ENCODE measurements at regions not wholly inside any gene's neighbourhood (a gene's known extent, or its start where the extent isn't known, plus 50 kb on each side); places are given as distances from the start of the nearest gene placed in this dataset.

DNA sequence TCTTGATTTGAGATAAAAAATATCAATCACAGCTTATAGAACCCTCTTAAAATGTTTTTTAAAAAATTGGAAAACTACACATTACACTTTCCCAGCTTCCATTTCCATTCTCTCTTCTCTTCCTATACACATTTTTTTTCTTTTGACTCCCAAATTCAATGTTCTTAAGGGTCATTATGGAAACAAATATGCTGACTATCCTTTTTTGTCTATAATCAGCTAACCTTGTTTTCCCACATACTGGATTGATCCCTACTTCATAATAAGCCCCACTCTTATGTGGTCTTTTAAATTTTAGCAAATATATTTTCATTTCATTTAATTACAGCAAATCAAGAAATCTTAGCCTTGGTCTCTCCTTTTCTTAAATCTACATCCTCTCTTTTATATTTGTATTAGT, 378.4 kb downstream of the MEI4 start:
- H3K9me3 ChIP-seq: no peaks in the 10 kb centered on the region
- no peak overlapping the region for H3K27ac ChIP-seq
- H3K4me1 ChIP-seq: no peaks in the 10 kb centered on the region
- H3K36me3 ChIP-seq: no peaks in the 10 kb centered on the region
- H3K27me3 ChIP-seq: no peaks in the 10 kb centered on the region
- DNase-seq: no peak
- no peak overlapping the region for H3K4me3 ChIP-seq
- TF ChIP-seq POLR2A (IDR thresholded peaks at IDR 0.05): no peak
- TF ChIP-seq, protein P1, sequence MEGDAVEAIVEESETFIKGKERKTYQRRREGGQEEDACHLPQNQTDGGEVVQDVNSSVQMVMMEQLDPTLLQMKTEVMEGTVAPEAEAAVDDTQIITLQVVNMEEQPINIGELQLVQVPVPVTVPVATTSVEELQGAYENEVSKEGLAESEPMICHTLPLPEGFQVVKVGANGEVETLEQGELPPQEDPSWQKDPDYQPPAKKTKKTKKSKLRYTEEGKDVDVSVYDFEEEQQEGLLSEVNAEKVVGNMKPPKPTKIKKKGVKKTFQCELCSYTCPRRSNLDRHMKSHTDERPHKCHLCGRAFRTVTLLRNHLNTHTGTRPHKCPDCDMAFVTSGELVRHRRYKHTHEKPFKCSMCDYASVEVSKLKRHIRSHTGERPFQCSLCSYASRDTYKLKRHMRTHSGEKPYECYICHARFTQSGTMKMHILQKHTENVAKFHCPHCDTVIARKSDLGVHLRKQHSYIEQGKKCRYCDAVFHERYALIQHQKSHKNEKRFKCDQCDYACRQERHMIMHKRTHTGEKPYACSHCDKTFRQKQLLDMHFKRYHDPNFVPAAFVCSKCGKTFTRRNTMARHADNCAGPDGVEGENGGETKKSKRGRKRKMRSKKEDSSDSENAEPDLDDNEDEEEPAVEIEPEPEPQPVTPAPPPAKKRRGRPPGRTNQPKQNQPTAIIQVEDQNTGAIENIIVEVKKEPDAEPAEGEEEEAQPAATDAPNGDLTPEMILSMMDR (IDR thresholded peaks at IDR 0.05): no peak

DNA sequence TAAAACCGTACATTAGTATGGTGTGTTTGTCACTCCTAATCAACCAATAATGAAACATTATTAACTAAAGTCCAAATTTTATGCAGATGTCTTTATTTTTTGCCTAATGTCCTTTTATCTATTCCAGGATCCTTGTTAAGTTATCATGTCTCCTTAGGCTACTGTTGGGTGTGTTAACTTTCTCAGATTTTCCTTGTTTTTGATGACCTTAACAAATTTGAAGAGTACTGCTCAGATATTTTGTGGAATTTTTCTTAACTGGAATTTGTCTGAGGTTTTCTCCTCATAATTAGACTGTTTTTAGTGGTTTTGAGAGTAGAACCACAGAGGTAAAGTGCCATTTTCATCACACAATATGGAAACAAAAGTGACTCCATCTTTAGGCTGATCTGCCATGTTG, 406.3 kb downstream of the MEI4 start:
- H3K36me3 ChIP-seq: no peaks in the 10 kb centered on the region
- H3K4me1 ChIP-seq: no peaks in the 10 kb centered on the region
- H3K27me3 ChIP-seq: no peaks in the 10 kb centered on the region
- TF ChIP-seq, protein P1 (IDR thresholded peaks at IDR 0.05): no peak
- TF ChIP-seq POLR2A (IDR thresholded peaks at IDR 0.05): no peak
- no peaks in the 10 kb centered on the region for H3K9me3 ChIP-seq
- no peak overlapping the region for H3K4me3 ChIP-seq
- no peak for DNase-seq
- no peak overlapping the region for H3K27ac ChIP-seq

DNA sequence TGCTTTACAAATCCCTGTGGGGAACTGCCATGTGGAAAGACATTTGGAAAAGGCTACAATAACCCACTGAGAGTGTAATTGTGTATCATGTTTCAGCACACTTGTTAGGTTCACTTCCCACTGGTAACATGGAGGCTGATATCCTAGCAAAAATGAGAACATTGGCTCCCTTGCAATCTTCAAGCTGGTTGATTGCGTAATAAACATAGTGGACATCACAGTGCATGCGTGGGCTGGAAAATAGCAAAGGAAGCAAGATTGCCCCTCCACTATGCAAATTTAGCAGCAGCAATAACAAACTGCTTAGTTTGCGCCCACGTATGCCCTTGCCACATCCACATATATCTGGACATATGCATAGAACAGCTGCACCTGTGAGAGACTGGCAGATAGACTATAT, 410.2 kb downstream of the MEI4 start:
- Histone ChIP-seq H3K9me3 (no peaks in the 10 kb centered on the region), H3K4me1 (no peaks in the 10 kb centered on the region), H3K4me3 (no peak overlapping the region), H3K27ac (no peak overlapping the region), H3K36me3 (no peaks in the 10 kb centered on the region), H3K27me3 (no peaks in the 10 kb centered on the region)
- no peak for DNase-seq
- TF ChIP-seq, protein P1 (IDR thresholded peaks at IDR 0.05): no peak
- TF ChIP-seq POLR2A (IDR thresholded peaks at IDR 0.05): no peak

DNA sequence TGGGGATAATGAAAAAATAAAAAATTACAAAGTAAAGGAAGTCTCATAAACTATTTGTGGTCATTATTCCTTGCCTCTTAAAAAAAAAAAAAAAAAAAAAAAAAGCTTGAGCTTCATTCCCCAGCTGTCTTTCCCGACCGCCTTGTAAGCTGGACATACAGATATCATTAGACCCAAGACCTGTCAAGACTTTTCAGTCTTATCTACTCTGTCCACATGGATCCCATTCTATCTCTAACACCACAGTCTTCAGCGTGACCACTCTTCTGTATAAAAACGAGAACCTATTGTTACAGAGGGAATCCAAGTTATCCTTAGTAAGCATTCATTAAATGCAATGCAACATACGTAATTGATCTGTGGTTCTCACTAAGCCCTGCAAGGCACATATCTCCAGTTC, 423.5 kb downstream of the MEI4 start:
- H3K4me3 ChIP-seq: no peak overlapping the region
- TF ChIP-seq POLR2A (IDR thresholded peaks at IDR 0.05): no peak
- TF ChIP-seq, protein P1 (IDR thresholded peaks at IDR 0.05): no peak

DNA sequence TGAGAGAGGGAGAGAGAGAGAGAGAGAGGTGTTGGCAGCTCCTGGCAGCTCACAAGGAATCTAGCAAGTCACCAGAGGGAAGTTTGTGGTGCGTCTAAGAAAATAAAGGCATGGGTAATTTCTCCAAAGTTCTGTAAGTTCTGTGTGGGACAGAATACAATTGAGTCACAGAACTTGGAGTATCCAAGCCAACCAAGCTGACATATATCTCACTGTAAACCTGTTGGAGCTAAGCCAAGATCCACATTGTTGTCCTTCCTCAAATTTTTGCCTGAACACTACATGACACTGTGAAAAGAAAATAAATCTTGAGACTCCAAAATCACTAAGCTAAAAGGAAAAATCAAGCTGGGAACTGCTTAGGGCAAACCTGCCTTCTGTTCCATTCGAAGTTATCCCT, 436.7 kb downstream of the MEI4 start:
- no peaks in the 10 kb centered on the region for H3K27me3 ChIP-seq
- no peak overlapping the region for H3K27ac ChIP-seq
- TF ChIP-seq, protein P1 (IDR thresholded peaks at IDR 0.05): no peak
- no peak for TF ChIP-seq POLR2A (IDR thresholded peaks at IDR 0.05)
- DNase-seq: no peak
- no peak overlapping the region for H3K4me3 ChIP-seq
- no peaks in the 10 kb centered on the region for H3K4me1 ChIP-seq
- no peaks in the 10 kb centered on the region for H3K9me3 ChIP-seq
- no peaks in the 10 kb centered on the region for H3K36me3 ChIP-seq

More for the DNA sequence above, 423.5 kb downstream of the MEI4 start:
- H3K27ac ChIP-seq: no peak overlapping the region
- H3K9me3 ChIP-seq: no peaks in the 10 kb centered on the region
- H3K4me1 ChIP-seq: no peaks in the 10 kb centered on the region
- DNase-seq: no peak
- H3K27me3 ChIP-seq: no peaks in the 10 kb centered on the region
- no peaks in the 10 kb centered on the region for H3K36me3 ChIP-seq

DNA sequence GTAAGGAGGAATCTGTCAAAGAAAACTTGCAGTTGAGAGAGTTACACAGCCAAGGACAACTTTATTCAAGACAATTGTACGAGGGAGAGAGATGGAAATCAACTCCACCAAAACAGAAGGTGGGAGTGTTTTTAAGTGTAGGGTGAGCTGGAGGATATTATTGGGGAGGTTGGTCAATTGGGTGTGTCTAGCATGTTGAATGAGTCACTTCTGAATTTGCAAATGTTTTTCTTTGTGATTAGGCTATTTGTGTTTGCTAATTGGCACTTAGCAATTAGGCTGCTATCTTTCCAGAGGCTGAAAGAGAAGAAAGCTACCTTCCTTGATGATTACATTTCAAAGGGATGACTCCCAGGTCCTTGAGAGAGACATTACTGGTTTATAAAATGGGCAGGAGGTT, 441.1 kb downstream of the MEI4 start:
- H3K36me3 ChIP-seq: no peaks in the 10 kb centered on the region
- H3K4me3 ChIP-seq: no peak overlapping the region
- H3K9me3 ChIP-seq: no peaks in the 10 kb centered on the region
- DNase-seq: no peak
- H3K4me1 ChIP-seq: no peaks in the 10 kb centered on the region
- no peak for TF ChIP-seq POLR2A (IDR thresholded peaks at IDR 0.05)
- TF ChIP-seq, protein P1 (IDR thresholded peaks at IDR 0.05): no peak
- H3K27ac ChIP-seq: no peak overlapping the region
- H3K27me3 ChIP-seq: no peaks in the 10 kb centered on the region

All from Peyer's patch (tissue), 4 donors.